Kidney (tissue), 13 donors: ENCODE measurements at regions not wholly inside any gene's neighbourhood (a gene's known extent, or its start where the extent isn't known, plus 50 kb on each side); places are given as distances from the start of the nearest gene placed in this dataset.

Experiments
- DNase-seq, 5 donors: peaks; one replicate each; pipeline ENCODE4 v3.0.0-alpha.2; 2013 to 2020
- FAIRE-seq: peaks from 2 replicates; lab custom pipeline; 2012; peaks lifted over from hg19 to GRCh38; lab: Jason Lieb, UNC
- H3K27ac ChIP-seq, 2 donors: one replicate each; pipeline ENCODE4 v1.7.0; 2013; ENCODE audit warnings: low read depth in 2 of 2, low read length in 2 of 2, inconsistent platforms in 1 of 2
- H3K27me3 ChIP-seq: one replicate; pipeline ENCODE4 v1.7.1; 2013; ENCODE audit warnings: low read length, inconsistent platforms; ENCODE audit not compliant: control insufficient read depth, insufficient read depth
- H3K36me3 ChIP-seq, 3 donors: one replicate each; pipeline versions ENCODE4 v1.7.0 to v1.7.1; 2013; ENCODE audit warnings: low read length in 3 of 3, control low read depth in 1 of 3, inconsistent platforms in 1 of 3; ENCODE audit not compliant: insufficient read depth in 3 of 3, control insufficient read depth in 2 of 3
- H3K4me1 ChIP-seq, 3 donors: one replicate each; pipeline versions ENCODE4 v1.7.0 to v1.7.1; 2013; ENCODE audit warnings: low read length in 3 of 3, inconsistent platforms in 1 of 3, low read depth in 1 of 3; ENCODE audit not compliant: control insufficient read depth in 2 of 3, insufficient read depth in 2 of 3
- H3K4me3 ChIP-seq, 3 donors: one replicate each; pipeline versions ENCODE4 v1.7.0 to v1.8.1; 2013; ENCODE audit warnings: low read length in 3 of 3, control low read depth in 1 of 3, inconsistent platforms in 1 of 3
- H3K9ac ChIP-seq, 3 donors: one replicate each; pipeline versions ENCODE4 v1.7.0 to v1.7.1; 2013; ENCODE audit warnings: low read length in 3 of 3, control low read depth in 1 of 3, inconsistent platforms in 1 of 3
- H3K9me3 ChIP-seq, 3 donors: one replicate each; pipeline versions ENCODE4 v1.7.0 to v1.7.1; 2013; ENCODE audit warnings: low read length in 3 of 3, control low read depth in 1 of 3, inconsistent platforms in 1 of 3; ENCODE audit not compliant: control insufficient read depth in 2 of 3, insufficient read depth in 1 of 3
- CTCF ChIP-seq: IDR thresholded peaks from 3 replicates; pipeline ENCODE4 v1.5.1; 2012; ENCODE audit warnings: mild to moderate bottlenecking, moderate library complexity, borderline replicate concordance; ENCODE audit not compliant: insufficient read depth; ENCODE audit errors: extremely low read depth
- intact Hi-C: fragments of 100-400 bp; cut with DNase I; formaldehyde crosslinking; loops from one replicate; pipeline ENCODE4 v1.11.1; 2022
- donor health status: control.
- donor health status: control.
- donor health status: control.
- donor health status: control.
- donor health status: control.
- donor health status: DM: yes; HTN: yes; CAD: no.
- donor health status: Normal renal cell carcinoma (clear cell type).

DNA sequence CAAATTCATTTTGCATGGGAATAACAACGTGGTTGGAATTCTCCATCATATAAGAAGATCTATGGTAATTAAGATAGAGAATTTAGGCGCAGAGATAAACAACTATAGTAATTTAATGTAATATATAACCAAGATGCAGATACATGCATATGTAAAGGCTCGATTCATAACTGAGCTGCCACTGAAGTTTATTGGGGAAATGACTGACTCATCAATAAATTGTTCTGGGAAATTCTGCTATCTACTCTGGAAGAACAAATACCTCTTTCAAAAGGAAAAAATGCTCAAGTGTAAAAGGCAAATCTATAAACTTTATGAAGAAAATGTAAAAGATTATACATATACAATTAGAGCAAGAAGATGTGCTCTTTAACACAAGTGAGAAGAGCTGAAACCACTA lies 596.4 kb downstream of the MMUT start:
- no peaks in the 10 kb centered on the region for H3K36me3 ChIP-seq
- no peak overlapping the region for H3K27ac ChIP-seq
- intact Hi-C loops = no loop called here
- H3K9me3 ChIP-seq = peaks cover 0 to 4% (median 0%) of the 10 kb centered on the region in 3 donors
- no peaks in the 10 kb centered on the region for H3K4me1 ChIP-seq
- no peaks in the 10 kb centered on the region for H3K27me3 ChIP-seq
- DNase-seq (no peak), FAIRE-seq (no peak)
- no peak overlapping the region for H3K4me3 ChIP-seq
- no peak overlapping the region for H3K9ac ChIP-seq
- no peak for TF ChIP-seq CTCF

DNA sequence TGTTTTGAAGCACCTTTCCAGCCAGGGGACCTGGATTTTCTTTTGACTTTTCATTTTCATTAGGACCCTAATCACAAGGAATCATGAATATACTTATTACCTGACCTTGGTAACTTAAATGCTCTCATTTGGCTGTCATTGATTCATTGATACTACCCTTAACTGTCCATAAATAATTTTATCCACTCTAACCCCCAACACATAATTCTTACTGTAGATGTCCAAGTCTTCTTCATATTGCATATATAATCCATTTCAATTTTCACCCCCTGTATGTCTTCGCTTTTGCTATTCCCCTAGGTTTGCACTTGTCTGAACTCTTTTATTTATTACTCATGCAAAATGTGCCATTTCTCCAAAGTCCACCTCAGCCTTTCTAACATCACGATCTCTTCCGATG lies 602.9 kb downstream of the MMUT start:
- no peak overlapping the region for H3K4me3 ChIP-seq
- TF ChIP-seq CTCF = no peak
- intact Hi-C loops = no loop called here
- H3K27me3 ChIP-seq = no peaks in the 10 kb centered on the region
- no peaks in the 10 kb centered on the region for H3K4me1 ChIP-seq
- FAIRE-seq (no peak), DNase-seq (no peak)
- H3K9me3 ChIP-seq = peaks cover 0 to 4% (median 0%) of the 10 kb centered on the region in 3 donors
- H3K27ac ChIP-seq = no peak overlapping the region
- no peaks in the 10 kb centered on the region for H3K36me3 ChIP-seq
- H3K9ac ChIP-seq = no peak overlapping the region

DNA sequence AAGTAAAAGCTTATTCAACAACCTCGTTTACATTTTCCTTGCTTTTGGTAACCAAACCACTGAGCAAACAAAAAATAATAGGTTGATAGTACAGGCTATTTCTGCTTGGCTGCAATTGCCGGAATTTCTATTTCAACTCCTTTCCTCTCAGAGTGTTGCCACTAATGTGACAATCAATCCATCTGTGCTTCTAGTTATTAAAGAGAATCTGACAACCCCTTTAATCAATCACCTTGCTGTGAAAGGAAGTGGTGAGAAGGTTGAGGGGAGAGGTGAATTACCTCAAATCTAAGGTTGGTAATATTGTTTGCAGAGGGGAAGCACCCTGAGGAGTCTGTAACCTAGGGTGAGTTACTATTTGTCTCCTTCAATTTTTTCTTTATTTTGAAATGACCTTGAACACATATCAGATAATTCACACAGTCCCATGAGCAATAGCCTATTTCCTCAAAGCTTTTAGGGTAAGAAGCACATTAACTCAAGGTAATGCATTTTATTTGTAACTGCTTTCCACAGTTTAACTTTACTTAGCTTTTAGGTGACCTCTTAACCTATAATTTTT lies 603.4 kb downstream of the MMUT start:
- FAIRE-seq = no peak
- Histone ChIP-seq H3K9me3 (peaks cover 0 to 3% (median 0%) of the 10 kb centered on the region in 3 donors), H3K27ac (no peak overlapping the region), H3K9ac (no peak overlapping the region), H3K27me3 (no peaks in the 10 kb centered on the region), H3K36me3 (no peaks in the 10 kb centered on the region), H3K4me1 (no peaks in the 10 kb centered on the region), H3K4me3 (no peak overlapping the region)
- no peak for DNase-seq
- intact Hi-C loops = no loop called here
- no peak for TF ChIP-seq CTCF

GRCh38 chr6:48845219-48845618 lies 617.8 kb downstream of the MMUT start:
- no peaks in the 10 kb centered on the region for H3K4me1 ChIP-seq
- H3K36me3 ChIP-seq = no peaks in the 10 kb centered on the region
- intact Hi-C loops = no loop called here
- H3K9me3 ChIP-seq = peaks cover 0 to 15% (median 7%) of the 10 kb centered on the region in 3 donors
- H3K9ac ChIP-seq = no peak overlapping the region
- FAIRE-seq (no peak), DNase-seq (no peak)
- no peaks in the 10 kb centered on the region for H3K27me3 ChIP-seq
- TF ChIP-seq CTCF = no peak
- H3K4me3 ChIP-seq = no peak overlapping the region
- H3K27ac ChIP-seq = no peak overlapping the region
